Keratinocyte (primary cell): ENCODE measurements at regions not wholly inside any gene's neighbourhood (a gene's known extent, or its start where the extent isn't known, plus 50 kb on each side); places are given as distances from the start of the nearest gene placed in this dataset.

ENCODE experiments used
- CTCF ChIP-seq, 3 experiments: IDR thresholded peaks in 1 of 3; conservative IDR thresholded peaks in 1 of 3; optimal IDR thresholded peaks in 1 of 3; 2 replicates in 2 of 3; 3 replicates in 1 of 3; pipeline versions ENCODE3 to v1.5.1; 2011; ENCODE audit warnings: low read length in 3 of 3, mild to moderate bottlenecking in 3 of 3, moderate library complexity in 2 of 3, control low read depth in 1 of 3, inconsistent platforms in 1 of 3; ENCODE audit not compliant: insufficient read depth in 2 of 3; ENCODE audit errors: extremely low read depth in 1 of 3
- EZH2 ChIP-seq: IDR thresholded peaks from one replicate; pipeline ENCODE4 v1.6.1; 2012; ENCODE audit warnings: inconsistent platforms, mild to moderate bottlenecking, low read length, moderate library complexity

DNA sequence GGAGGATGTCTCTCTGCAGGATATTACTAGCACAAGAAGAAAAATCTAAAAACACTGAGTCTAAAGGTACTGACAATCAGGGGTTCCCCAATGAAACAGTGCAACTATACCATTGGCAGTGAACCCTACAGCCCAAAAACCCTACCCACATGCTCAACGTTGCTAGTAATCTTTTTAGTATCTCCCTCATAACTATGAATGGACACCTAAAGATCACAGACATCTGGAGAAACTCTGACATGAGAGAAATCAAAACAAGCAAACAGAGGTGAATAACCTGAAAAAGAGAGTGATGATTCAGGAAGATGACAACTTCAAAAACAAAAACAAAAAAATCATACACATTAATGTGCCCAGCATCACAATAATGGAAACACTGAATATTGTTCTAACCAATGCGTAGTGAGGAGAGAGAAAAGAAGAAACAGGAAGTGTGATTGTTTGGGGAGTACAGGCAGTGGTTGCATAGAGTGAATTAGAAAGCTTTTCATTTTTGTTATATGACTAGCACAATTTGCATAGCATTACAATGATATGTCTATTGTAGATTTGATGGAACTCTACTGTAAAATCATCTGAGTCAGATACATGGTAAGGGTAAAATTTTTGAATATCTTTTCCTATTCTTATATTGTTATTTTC is 78.9 kb upstream of the FMR1 start:
- TF ChIP-seq CTCF (optimal IDR thresholded peaks at IDR 0.05 in 1 of 3, IDR thresholded peaks at IDR 0.05 in 1 of 3, conservative IDR thresholded peaks at IDR 0.05 in 1 of 3; ENCODE audit: extremely low read depth in 1 of 3, insufficient read depth in 2 of 3, low read length in 3 of 3) (no peak), EZH2 (no peak)
